Gastroesophageal sphincter (tissue), 4 donors: ENCODE measurements at regions not wholly inside any gene's neighbourhood (a gene's known extent, or its start where the extent isn't known, plus 50 kb on each side); places are given as distances from the start of the nearest gene placed in this dataset.

Experiments
- ATAC-seq: fragments of 150-250 bp; one replicate; pipeline ENCODE4 v1.9.1; 2016; ENCODE audit warnings: mild to moderate bottlenecking, moderate library complexity
- H3K27ac ChIP-seq, 4 donors: fragments of 200-600 bp; sonication (generic) in 3 of 4; 1 replicate in 3 of 4; 2 replicates in 1 of 4; pipeline ENCODE4 v1.5.1; 2016 to 2019
- H3K27me3 ChIP-seq: fragments of 200-600 bp; sonication (generic); one replicate; pipeline ENCODE4 v1.5.1; 2019
- H3K36me3 ChIP-seq, 2 donors: fragments of 200-600 bp; sonication (generic); one replicate each; pipeline ENCODE4 v1.5.1; 2019; ENCODE audit warnings: control low read depth in 1 of 2
- H3K4me1 ChIP-seq, 3 donors: fragments of 200-600 bp; sonication (generic); 1 replicate in 2 of 3; 2 replicates in 1 of 3; pipeline ENCODE4 v1.5.1; 2016 to 2019; ENCODE audit warnings: control low read depth in 2 of 3
- H3K4me3 ChIP-seq, 2 donors: fragments of 200-600 bp; sonication (generic); one replicate each; pipeline ENCODE4 v1.5.1; 2019; ENCODE audit warnings: mild to moderate bottlenecking in 1 of 2, moderate library complexity in 1 of 2
- H3K9me3 ChIP-seq, 3 donors: fragments of 200-600 bp; sonication (generic); one replicate each; pipeline ENCODE4 v1.5.1; 2017 to 2019; ENCODE audit warnings: control low read depth in 2 of 3
- CTCF ChIP-seq, 4 experiments: fragments of 200-600 bp in 2 of 4; fragments of 450-650 bp in 2 of 4; sonication (generic) in 1 of 4; IDR thresholded peaks; one replicate each; pipeline ENCODE4 v1.5.1; 2017 to 2019; ENCODE audit warnings: antibody characterized with exemption in 4 of 4, mild to moderate bottlenecking in 2 of 4, moderate library complexity in 2 of 4
- EP300 ChIP-seq: sonication (generic); formaldehyde crosslinking; IDR thresholded peaks from one replicate; pipeline ENCODE4 v1.6.1; 2017; ENCODE audit warnings: antibody characterized with exemption, mild to moderate bottlenecking
- POLR2A ChIP-seq, 2 donors: fragments of 450-650 bp; IDR thresholded peaks; one replicate each; pipeline ENCODE4 v1.6.1; 2017; ENCODE audit warnings: antibody characterized with exemption in 2 of 2, mild to moderate bottlenecking in 2 of 2, moderate library complexity in 1 of 2
- POLR2AphosphoS5 ChIP-seq: sonication (generic); formaldehyde crosslinking; IDR thresholded peaks from one replicate; pipeline ENCODE4 v1.6.1; 2017; ENCODE audit warnings: antibody characterized with exemption
- WGBS, 2 donors: methylation state at CpG; one replicate each; pipeline ENCODE4 v1.1.5; 2018; ENCODE audit warnings: low coverage in 1 of 2; 5-methylcytosine and 5-hydroxymethylcytosine counted together

- no peaks in the 10 kb centered on the region for H3K27me3 ChIP-seq
- WGBS, 2 donors: 56 to 77% methylated on average over 2 of the region's 2 CpGs
- H3K36me3 ChIP-seq: no peaks in the 10 kb centered on the region
- H3K4me1 ChIP-seq: peaks cover 0 to 12% (median 0%) of the 10 kb centered on the region in 3 donors
- TF ChIP-seq EP300: no peak
- TF ChIP-seq POLR2A (IDR thresholded peaks at IDR 0.05): no peak
- no peak for TF ChIP-seq CTCF (IDR thresholded peaks at IDR 0.05)
- TF ChIP-seq POLR2AphosphoS5: no peak
- H3K27ac ChIP-seq: no peak overlapping the region
- H3K9me3 ChIP-seq: peaks cover 0 to 6% (median 0%) of the 10 kb centered on the region in 3 donors
- H3K4me3 ChIP-seq: no peak overlapping the region
- no peak for ATAC-seq
Observed at GRCh38 chr1:56168176-56168575, 411.2 kb downstream of the PLPP3 start.

GRCh38 chr1:56167596-56167995 is 411.8 kb downstream of the PLPP3 start:
- TF ChIP-seq EP300 (no peak), POLR2AphosphoS5 (no peak), POLR2A (IDR thresholded peaks at IDR 0.05) (no peak), CTCF (IDR thresholded peaks at IDR 0.05) (no peak)
- H3K27me3 ChIP-seq: no peaks in the 10 kb centered on the region
- H3K9me3 ChIP-seq: peaks cover 0 to under 1% (median 0%) of the 10 kb centered on the region in 3 donors
- no peak overlapping the region for H3K27ac ChIP-seq
- 84 to 94% methylated on average over 2 to 3 of the region's 3 CpGs for WGBS, 2 donors
- H3K36me3 ChIP-seq: no peaks in the 10 kb centered on the region
- ATAC-seq: no peak
- no peak overlapping the region for H3K4me3 ChIP-seq
- H3K4me1 ChIP-seq: peaks cover 0 to 12% (median 0%) of the 10 kb centered on the region in 3 donors

- Histone ChIP-seq H3K4me3 (no peak overlapping the region), H3K4me1 (no peaks in the 10 kb centered on the region), H3K36me3 (no peaks in the 10 kb centered on the region), H3K27me3 (no peaks in the 10 kb centered on the region), H3K27ac (no peak overlapping the region), H3K9me3 (no peaks in the 10 kb centered on the region)
- 74 to 81% methylated on average over 6 of the region's 6 CpGs for WGBS, 2 donors
- no peak for ATAC-seq
- TF ChIP-seq CTCF (IDR thresholded peaks at IDR 0.05): no peak
- TF ChIP-seq POLR2AphosphoS5: no peak
- TF ChIP-seq EP300: no peak
- no peak for TF ChIP-seq POLR2A (IDR thresholded peaks at IDR 0.05)
Observed at GRCh38 chr1:56160773-56161315, 418.5 kb downstream of the PLPP3 start.

GRCh38 chr1:56156971-56157876 is 422.1 kb downstream of the PLPP3 start:
- Histone ChIP-seq H3K27me3 (no peaks in the 10 kb centered on the region), H3K4me1 (no peaks in the 10 kb centered on the region), H3K9me3 (no peaks in the 10 kb centered on the region), H3K4me3 (no peak overlapping the region), H3K27ac (no peak overlapping the region), H3K36me3 (no peaks in the 10 kb centered on the region)
- WGBS, 2 donors: 81 to 83% methylated on average over 3 of the region's 5 CpGs
- ATAC-seq: no peak
- TF ChIP-seq EP300 (no peak), CTCF (IDR thresholded peaks at IDR 0.05) (no peak), POLR2AphosphoS5 (no peak), POLR2A (IDR thresholded peaks at IDR 0.05) (no peak)
